Neural progenitor cell (in vitro differentiated cells): ENCODE measurements at regions not wholly inside any gene's neighbourhood (a gene's known extent, or its start where the extent isn't known, plus 50 kb on each side); places are given as distances from the start of the nearest gene placed in this dataset.

Experiments
- CTCF ChIP-seq: fragments of 200-600 bp; sonication (generic); IDR thresholded peaks from 2 replicates; pipeline ENCODE4 v1.5.1; 2017; ENCODE audit warnings: antibody characterized with exemption, mild to moderate bottlenecking
- EZH2 ChIP-seq: fragments of 200-600 bp; sonication (generic); IDR thresholded peaks from 2 replicates; pipeline ENCODE4 v1.6.1; 2017; ENCODE audit warnings: antibody characterized with exemption, mild to moderate bottlenecking, moderate library complexity
- EZH2phosphoT487 ChIP-seq: fragments of 200-600 bp; sonication (generic); IDR thresholded peaks from 2 replicates; pipeline ENCODE4 v1.6.1; 2017; ENCODE audit warnings: antibody characterized with exemption

DNA sequence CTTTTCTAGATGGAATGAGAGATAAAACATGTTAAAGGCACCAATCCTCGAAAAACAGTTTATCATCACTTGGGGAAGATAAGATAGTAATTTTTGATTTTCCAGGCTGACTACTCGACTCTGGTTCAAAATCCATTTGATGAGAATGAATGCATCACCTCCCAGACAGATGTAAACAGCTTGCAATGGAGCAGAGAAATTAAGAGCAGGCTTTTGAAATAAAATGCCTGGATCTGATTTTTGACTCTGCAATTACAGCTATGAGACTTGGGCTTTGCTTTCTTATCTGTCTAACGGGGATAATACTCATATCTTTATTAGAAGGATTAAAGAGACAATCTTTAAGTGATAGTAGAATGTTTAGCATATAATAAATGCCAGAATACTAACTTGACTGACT is 1148.9 kb downstream of the OLFM4 start:
- TF ChIP-seq CTCF (no peak), EZH2phosphoT487 (no peak), EZH2 (no peak)
